ENCODE measurements at regions not wholly inside any gene's neighbourhood (a gene's known extent, or its start where the extent isn't known, plus 50 kb on each side); places are given as distances from the start of the nearest gene placed in this dataset.

- TF ChIP-seq CTCF (IDR thresholded peaks at IDR 0.05) (no peak), POLR2AphosphoS5 (IDR thresholded peaks at IDR 0.05) (no peak), POLR2A (IDR thresholded peaks at IDR 0.05) (no peak), EP300 (IDR thresholded peaks at IDR 0.05) (no peak)
These were observed 265.7 kb downstream of the PCDH17 start for GRCh38 chr13:57897225-57897624.

Measured in upper lobe of left lung (tissue), 4 donors.